ENCODE measurements at regions not wholly inside any gene's neighbourhood (a gene's known extent, or its start where the extent isn't known, plus 50 kb on each side); places are given as distances from the start of the nearest gene placed in this dataset.

DNA sequence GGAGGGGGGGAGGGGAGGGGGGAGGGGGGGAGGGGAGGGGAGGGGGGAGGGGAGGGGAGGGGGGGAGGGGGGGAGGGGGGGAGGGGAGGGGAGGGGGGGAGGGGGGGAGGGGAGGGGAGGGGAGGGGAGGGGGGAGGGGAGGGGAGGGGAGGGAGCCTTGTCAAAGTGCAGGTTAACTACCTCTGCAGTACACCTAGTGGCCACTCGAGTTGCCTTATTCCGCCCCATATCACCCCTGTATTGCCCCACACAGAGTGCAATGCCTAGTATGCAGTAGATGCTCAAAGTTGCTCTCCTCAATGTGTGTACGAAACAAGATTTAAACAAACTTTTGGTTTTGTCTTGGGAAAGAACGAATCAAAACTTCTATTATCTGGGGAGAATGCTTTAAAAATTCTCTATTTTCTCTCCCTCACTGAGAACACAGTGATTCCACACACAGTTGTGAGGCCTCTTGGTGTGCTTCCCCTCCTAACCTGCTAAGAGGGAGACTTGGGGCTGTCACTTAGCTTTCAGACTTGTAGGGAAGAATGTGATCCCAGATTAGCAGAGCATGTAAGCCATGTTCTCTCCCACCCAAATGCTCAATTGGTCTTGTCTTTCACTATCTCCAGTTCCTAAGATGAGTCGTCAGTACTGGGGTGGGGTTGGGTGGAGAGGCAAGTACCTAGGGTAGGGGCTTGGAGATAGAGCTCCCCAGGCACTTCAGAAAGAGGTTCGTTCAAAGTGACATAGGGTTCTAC, 79.7 kb upstream of the MAP10 start:
- no peak overlapping the region for H3K4me3 ChIP-seq (ENCODE audit: low read depth in 2 of 2, low read length in 2 of 2)
- TF ChIP-seq SIN3A (IDR thresholded peaks at IDR 0.05; ENCODE audit: borderline replicate concordance, insufficient read depth, low read depth, low read length) (no peak), POLR2AphosphoS5 (IDR thresholded peaks at IDR 0.05; ENCODE audit: low read depth, low read length) (no peak), TCF7L2 (IDR thresholded peaks at IDR 0.05; ENCODE audit: low read depth, low read length) (no peak)
- TF ChIP-seq, protein P1, sequence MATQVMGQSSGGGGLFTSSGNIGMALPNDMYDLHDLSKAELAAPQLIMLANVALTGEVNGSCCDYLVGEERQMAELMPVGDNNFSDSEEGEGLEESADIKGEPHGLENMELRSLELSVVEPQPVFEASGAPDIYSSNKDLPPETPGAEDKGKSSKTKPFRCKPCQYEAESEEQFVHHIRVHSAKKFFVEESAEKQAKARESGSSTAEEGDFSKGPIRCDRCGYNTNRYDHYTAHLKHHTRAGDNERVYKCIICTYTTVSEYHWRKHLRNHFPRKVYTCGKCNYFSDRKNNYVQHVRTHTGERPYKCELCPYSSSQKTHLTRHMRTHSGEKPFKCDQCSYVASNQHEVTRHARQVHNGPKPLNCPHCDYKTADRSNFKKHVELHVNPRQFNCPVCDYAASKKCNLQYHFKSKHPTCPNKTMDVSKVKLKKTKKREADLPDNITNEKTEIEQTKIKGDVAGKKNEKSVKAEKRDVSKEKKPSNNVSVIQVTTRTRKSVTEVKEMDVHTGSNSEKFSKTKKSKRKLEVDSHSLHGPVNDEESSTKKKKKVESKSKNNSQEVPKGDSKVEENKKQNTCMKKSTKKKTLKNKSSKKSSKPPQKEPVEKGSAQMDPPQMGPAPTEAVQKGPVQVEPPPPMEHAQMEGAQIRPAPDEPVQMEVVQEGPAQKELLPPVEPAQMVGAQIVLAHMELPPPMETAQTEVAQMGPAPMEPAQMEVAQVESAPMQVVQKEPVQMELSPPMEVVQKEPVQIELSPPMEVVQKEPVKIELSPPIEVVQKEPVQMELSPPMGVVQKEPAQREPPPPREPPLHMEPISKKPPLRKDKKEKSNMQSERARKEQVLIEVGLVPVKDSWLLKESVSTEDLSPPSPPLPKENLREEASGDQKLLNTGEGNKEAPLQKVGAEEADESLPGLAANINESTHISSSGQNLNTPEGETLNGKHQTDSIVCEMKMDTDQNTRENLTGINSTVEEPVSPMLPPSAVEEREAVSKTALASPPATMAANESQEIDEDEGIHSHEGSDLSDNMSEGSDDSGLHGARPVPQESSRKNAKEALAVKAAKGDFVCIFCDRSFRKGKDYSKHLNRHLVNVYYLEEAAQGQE (IDR thresholded peaks at IDR 0.05; ENCODE audit: insufficient read depth in 1 of 2, low read depth in 2 of 2, low read length in 1 of 2): no peak
- TF ChIP-seq, protein P2, sequence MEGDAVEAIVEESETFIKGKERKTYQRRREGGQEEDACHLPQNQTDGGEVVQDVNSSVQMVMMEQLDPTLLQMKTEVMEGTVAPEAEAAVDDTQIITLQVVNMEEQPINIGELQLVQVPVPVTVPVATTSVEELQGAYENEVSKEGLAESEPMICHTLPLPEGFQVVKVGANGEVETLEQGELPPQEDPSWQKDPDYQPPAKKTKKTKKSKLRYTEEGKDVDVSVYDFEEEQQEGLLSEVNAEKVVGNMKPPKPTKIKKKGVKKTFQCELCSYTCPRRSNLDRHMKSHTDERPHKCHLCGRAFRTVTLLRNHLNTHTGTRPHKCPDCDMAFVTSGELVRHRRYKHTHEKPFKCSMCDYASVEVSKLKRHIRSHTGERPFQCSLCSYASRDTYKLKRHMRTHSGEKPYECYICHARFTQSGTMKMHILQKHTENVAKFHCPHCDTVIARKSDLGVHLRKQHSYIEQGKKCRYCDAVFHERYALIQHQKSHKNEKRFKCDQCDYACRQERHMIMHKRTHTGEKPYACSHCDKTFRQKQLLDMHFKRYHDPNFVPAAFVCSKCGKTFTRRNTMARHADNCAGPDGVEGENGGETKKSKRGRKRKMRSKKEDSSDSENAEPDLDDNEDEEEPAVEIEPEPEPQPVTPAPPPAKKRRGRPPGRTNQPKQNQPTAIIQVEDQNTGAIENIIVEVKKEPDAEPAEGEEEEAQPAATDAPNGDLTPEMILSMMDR (IDR thresholded peaks at IDR 0.05): no peak
- ATAC-seq: peak; percentile 77
- POLR2A ChIA-PET: no interaction called here
- in situ Hi-C loops (cut with HindIII; ENCODE audit: low pct_unique_long_range_greater_than_20kb, low sequenced_read_pairs): no loop called here
- no peak for DNase-seq (ENCODE audit: low read depth, low spot score)
- no peak overlapping the region for H3K27ac ChIP-seq (ENCODE audit: low read length)
- intact Hi-C loops (cut with micrococcal nuclease; ENCODE audit: unreplicated experiment): no loop called here
- no peaks in the 10 kb centered on the region for H3K36me3 ChIP-seq (ENCODE audit: control insufficient read depth, insufficient read depth, low read length)
- BruUV-seq (replicated peaks): no TSS peak
- H3K4me1 ChIP-seq (ENCODE audit: control insufficient read depth, insufficient read depth, low read length): no peaks in the 10 kb centered on the region
- CTCF ChIA-PET: no interaction called here
- no peaks in the 10 kb centered on the region for H3K9me3 ChIP-seq (ENCODE audit: control insufficient read depth, insufficient read depth, low read depth, low read length)
- no peaks in the 10 kb centered on the region for H3K27me3 ChIP-seq (ENCODE audit: control insufficient read depth, insufficient read depth, low read length)

DNA sequence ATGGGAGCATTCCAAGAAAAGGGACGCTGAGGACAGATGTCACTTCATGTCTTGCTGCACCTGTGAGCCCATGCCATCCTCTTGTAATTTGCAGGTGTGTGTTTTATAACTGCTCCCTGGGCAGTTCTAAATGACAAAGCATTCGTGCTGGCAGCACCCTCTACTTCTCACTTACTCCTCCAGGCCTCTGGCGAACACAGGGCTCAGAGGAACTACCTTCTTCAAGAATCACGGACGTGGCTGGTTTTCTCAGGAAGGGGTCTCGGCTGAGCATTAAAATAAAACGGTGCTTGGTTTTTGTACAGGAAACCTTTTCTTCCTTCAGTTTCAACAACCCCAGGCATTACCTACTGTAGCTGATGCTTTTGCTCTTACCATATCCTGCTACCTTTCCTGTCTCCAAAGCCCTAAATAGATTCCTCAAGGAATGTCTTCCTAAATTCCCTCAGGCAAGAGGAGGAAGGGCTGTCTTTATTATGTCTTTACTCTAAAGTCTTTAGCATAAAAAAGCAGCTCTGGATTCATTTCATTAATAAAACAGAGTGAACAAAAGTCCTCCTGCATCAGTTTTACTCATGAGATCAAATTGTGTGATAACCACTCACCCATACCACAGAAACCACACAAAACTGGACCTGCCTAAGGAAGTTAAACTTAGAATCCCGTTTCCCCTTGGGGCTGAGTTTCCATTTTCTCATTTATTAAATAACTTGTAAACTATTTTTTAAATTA, 79.0 kb upstream of the MAP10 start:
- Histone ChIP-seq H3K27ac (ENCODE audit: low read length) (no peak overlapping the region), H3K4me1 (ENCODE audit: control insufficient read depth, insufficient read depth, low read length) (no peaks in the 10 kb centered on the region), H3K4me3 (ENCODE audit: low read depth in 2 of 2, low read length in 2 of 2) (no peak overlapping the region), H3K36me3 (ENCODE audit: control insufficient read depth, insufficient read depth, low read length) (no peaks in the 10 kb centered on the region), H3K27me3 (ENCODE audit: control insufficient read depth, insufficient read depth, low read length) (no peaks in the 10 kb centered on the region), H3K9me3 (ENCODE audit: control insufficient read depth, insufficient read depth, low read depth, low read length) (no peaks in the 10 kb centered on the region)
- in situ Hi-C loops (cut with HindIII; ENCODE audit: low pct_unique_long_range_greater_than_20kb, low sequenced_read_pairs): no loop called here
- DNase-seq (ENCODE audit: low read depth, low spot score) (no peak), ATAC-seq (0 out of 2 replicates have a peak, but pooled peaks have one; percentile 21)
- intact Hi-C loops (cut with micrococcal nuclease; ENCODE audit: unreplicated experiment): no loop called here
- no TSS peak for BruUV-seq (replicated peaks)
- CTCF ChIA-PET: no interaction called here
- POLR2A ChIA-PET: no interaction called here
- TF ChIP-seq, protein P1 (IDR thresholded peaks at IDR 0.05; ENCODE audit: insufficient read depth in 1 of 2, low read depth in 2 of 2, low read length in 1 of 2): no peak
- TF ChIP-seq, protein P2 (IDR thresholded peaks at IDR 0.05): no peak
- no peak for TF ChIP-seq SIN3A (IDR thresholded peaks at IDR 0.05; ENCODE audit: borderline replicate concordance, insufficient read depth, low read depth, low read length)
- no peak for TF ChIP-seq POLR2AphosphoS5 (IDR thresholded peaks at IDR 0.05; ENCODE audit: low read depth, low read length)
- no peak for TF ChIP-seq TCF7L2 (IDR thresholded peaks at IDR 0.05; ENCODE audit: low read depth, low read length)

All from Panc1 (cell line).